HG03354 (cell line): ENCODE measurements at regions not wholly inside any gene's neighbourhood (a gene's known extent, or its start where the extent isn't known, plus 50 kb on each side); places are given as distances from the start of the nearest gene placed in this dataset.
"Not testable (repeated sequence)": the region's sequence is repeated elsewhere in the genome, so short reads cannot be mapped to it uniquely, and the experiment has no call there.

Experiments used
- ATAC-seq: cut with Tn5 transposase; IDR thresholded peaks from one replicate; pipeline ENCODE4 v1.9.1; 2021; ENCODE audit warnings: mild to moderate bottlenecking; ENCODE audit not compliant: unreplicated experiment, poor library complexity, severe bottlenecking

DNA sequence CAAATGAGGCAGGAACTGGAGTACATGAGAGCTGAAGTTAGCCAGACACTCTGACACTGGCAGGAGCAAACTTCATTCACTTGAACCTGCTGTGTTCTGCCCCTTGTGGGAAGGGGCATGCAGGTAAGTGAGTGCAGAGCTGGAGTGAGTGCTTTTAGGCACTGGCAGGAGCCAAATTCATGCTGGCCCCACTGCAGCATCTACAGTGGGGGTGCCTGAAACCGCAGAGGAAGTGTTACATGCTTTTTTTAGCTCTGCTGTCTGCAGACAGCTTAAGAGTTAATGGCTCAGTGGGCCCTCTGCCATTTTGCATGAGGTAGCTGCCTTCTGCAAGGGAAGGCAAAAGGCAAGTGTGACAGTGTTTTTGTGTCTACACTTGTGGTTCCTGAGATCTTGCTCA lies 167.9 kb upstream of the SYNCRIP start:
- ATAC-seq: no peak

GRCh38 chr6:85803721-85804120 lies 161.0 kb upstream of the SYNCRIP start:
- no peak for ATAC-seq

DNA sequence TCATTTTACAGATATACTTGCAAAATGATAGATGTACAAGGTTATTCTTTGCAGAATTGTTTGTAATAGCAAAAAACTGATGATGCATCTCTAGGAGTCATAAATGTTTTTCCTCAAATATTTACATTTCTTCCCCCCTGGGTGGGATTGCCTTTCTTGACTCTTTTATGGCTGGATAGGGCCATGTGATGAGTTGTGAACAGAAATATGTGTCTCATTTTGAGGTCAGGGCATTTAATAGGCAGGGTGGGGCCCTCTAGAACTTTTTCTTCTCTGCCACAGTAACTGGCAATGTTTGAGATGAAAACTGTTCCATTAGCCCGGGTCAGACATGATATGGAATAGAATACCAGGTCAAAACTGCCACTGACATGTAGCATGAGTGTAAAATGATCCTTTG lies 159.5 kb upstream of the SYNCRIP start:
- ATAC-seq: no peak

DNA sequence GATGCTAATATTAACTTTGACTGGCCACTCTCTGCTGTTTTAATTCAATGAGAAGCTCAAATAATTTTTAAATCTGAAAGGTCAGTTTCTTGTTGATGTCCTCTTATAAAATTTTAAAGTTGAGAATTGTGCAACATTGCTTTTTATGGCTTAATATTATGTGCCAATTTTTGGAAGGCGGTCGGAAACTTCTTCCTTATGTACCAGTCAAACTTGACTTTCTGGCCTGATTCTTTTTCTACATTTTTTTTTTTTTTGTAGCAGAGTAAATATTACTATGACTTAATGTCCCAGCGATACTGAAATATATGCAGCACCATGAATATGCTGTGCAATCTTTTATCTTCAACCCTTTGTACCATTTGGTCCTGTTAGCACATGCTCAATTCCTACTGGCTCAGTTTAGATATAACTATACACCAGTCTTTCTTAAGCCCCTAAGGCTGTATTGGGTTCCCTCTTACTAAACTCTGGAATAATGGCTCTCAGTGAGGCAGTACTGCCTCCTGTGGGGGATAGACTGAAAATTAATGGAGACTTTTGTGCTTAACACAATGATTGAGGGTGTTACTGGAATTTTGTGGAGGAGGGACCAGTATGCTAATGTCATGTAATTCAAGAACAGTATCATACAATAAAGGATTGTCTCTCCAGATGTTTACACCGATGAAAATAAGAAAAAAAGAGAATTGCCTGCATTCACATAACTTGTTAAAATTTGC lies 156.4 kb upstream of the SYNCRIP start:
- no peak for ATAC-seq

- ATAC-seq: no peak
These were observed 155.3 kb upstream of the SYNCRIP start for GRCh38 chr6:85797993-85798392.

- no peak for ATAC-seq
These were observed 153.3 kb upstream of the SYNCRIP start for GRCh38 chr6:85795945-85796344.

DNA sequence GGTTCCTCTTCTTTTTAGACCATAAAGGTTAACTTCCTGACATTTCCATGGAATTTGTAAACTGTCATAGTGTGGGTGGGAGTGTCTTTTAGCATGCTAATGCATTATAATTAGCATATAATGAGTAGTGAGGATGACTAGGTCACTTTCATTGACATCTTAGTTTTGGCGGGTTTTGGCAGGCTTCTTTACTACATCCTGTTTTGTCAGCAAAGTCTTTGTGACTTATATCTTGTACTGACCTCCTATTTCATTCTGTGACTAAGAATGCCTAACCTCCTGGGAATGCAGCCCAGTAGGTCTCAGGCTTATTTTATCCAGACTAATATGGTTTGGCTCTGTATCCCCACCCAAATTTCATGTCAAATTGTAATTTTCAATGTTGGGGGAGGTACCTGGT lies 149.6 kb upstream of the SYNCRIP start:
- ATAC-seq: no peak

DNA sequence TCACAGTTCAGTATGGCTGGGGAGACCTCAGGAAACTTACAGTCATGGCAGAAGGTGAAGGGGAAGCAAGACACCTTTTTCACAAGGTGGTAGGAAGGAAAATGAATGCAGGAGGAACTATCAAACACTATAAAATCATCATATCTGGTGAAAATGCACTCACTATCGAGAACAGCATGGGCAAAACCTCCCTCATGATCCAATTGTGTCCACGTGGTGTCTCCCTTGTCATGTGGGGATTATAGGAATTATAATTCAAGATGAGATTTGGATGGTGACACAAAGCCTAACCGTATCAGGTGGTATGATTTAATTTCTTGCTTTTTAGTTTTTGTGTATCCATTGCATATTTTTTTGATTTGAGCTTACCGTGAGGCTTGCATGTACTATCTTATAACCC lies 133.2 kb upstream of the SYNCRIP start:
- no peak for ATAC-seq

GRCh38 chr6:85772641-85773040 lies 130.0 kb upstream of the SYNCRIP start:
- ATAC-seq: no peak

- ATAC-seq: no peak
These were observed 129.3 kb upstream of the SYNCRIP start for GRCh38 chr6:85771925-85772430.

- no peak for ATAC-seq
These were observed 128.8 kb upstream of the SYNCRIP start for GRCh38 chr6:85771455-85771854.

GRCh38 chr6:85764844-85765243 lies 122.2 kb upstream of the SYNCRIP start:
- no peak for ATAC-seq

GRCh38 chr6:85756982-85757381 lies 114.3 kb upstream of the SYNCRIP start:
- no peak for ATAC-seq

DNA sequence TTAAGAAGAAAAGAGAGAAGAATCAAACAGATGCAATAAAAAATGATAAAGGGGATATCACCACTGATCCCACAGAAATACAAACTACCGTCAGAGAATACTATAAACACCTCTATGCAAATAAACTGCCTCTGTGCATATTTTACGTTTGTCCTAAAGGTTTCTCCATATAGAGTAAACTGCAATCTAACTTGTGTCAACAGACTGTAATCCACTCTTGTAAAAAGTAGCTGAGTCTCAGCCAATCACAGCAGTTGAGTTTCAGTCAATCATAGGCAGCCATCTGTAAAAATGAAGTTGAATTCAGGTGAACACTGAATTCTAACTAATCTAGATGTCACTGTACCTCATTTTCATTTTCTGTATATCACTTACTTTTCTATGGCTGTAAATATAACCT lies 112.2 kb upstream of the SYNCRIP start:
- ATAC-seq: no peak

DNA sequence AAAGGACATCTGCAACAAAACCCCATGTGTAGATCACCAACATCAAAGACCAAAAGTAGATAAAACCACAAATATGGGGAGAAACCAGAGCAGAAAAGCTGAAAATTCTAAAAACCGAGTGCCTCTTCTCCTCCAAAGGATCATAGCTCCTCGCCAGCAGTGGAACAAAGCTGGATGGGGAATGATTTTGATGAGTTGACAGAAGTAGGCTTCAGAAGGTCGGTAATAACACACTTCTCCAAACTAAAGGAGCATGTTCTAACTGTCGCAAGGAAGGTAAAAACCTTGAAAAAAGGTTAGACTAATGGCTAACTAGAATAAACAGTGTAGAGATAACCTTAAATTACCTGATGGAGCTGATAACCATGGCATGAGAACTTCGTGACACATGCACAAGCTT lies 109.9 kb upstream of the SYNCRIP start:
- no peak for ATAC-seq

- no peak for ATAC-seq
These were observed 108.8 kb upstream of the SYNCRIP start for GRCh38 chr6:85751374-85752055.

GRCh38 chr6:85750146-85750545 lies 107.5 kb upstream of the SYNCRIP start:
- not testable (repeated sequence) for ATAC-seq

DNA sequence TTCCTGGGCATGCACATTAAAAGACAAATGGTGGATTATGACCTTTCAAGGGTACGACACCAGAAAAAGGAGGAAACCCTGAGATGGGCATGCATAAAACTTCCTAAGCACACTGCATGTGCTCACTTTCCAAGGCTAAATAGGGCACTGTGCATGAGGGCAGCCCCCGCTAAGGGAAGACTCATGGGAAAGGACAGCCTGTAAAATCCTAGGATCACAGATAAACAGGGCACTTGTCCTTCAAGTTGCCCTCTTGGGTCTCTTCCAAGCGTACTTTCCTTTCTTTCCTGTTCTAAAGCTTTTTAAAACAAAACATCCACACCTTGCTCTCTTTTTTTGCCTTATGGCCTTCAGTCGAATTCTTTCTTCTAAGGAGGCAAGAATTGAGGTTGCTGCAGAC lies 106.5 kb upstream of the SYNCRIP start:
- ATAC-seq: no peak

GRCh38 chr6:85747666-85748065 lies 105.0 kb upstream of the SYNCRIP start:
- no peak for ATAC-seq

DNA sequence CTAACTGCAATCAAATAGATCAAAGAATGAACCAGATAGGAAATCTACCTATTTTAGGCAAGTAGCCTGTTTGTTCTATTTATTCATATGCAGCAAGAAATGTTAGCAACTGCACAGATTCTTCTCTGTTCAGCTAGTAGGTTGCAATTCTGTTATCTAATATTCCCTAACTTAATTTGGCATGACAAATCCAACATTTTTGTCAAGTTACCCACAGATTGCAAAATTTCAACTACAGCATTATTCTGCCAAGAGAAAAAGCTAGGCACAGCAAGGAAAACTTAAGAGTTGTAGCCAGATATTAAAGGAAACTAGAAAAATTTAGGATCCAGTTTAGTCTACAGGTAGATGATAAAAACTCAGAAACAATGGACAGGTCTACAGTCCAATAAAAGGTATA lies 104.4 kb upstream of the SYNCRIP start:
- no peak for ATAC-seq

- ATAC-seq: no peak
These were observed 101.8 kb upstream of the SYNCRIP start for GRCh38 chr6:85744433-85744970.
